ENCODE measurements at regions not wholly inside any gene's neighbourhood (a gene's known extent, or its start where the extent isn't known, plus 50 kb on each side); places are given as distances from the start of the nearest gene placed in this dataset.

- no peak overlapping the region for H3K4me3 ChIP-seq (ENCODE audit: insufficient read depth, low read length)
- H2AFZ ChIP-seq (ENCODE audit: low read length): no peak overlapping the region
- no peaks in the 10 kb centered on the region for H3K36me3 ChIP-seq (ENCODE audit: insufficient read depth, low read length)
- peaks cover 6% of the 10 kb centered on the region for H3K9me3 ChIP-seq (ENCODE audit: low read depth, low read length)
- no peak overlapping the region for H3K4me2 ChIP-seq (ENCODE audit: insufficient read depth, low read length)
- no peak overlapping the region for H3K27ac ChIP-seq (ENCODE audit: low read depth, low read length)
- DNase-seq (ENCODE audit: insufficient read length, low spot score, missing footprints): no peak
- H3K79me2 ChIP-seq (ENCODE audit: insufficient read depth, low read length): no peaks in the 10 kb centered on the region
- H3K4me1 ChIP-seq (ENCODE audit: insufficient read depth, low read length): no peaks in the 10 kb centered on the region
- H3K27me3 ChIP-seq (ENCODE audit: insufficient read depth, low read length): no peaks in the 10 kb centered on the region
- H4K20me1 ChIP-seq (ENCODE audit: insufficient read depth, low read length): no peaks in the 10 kb centered on the region
- no peak for TF ChIP-seq CTCF (IDR thresholded peaks at IDR 0.05; ENCODE audit: extremely low read depth, low read depth, low read length)
These were observed 1764.0 kb downstream of the C4orf33 start for GRCh38 chr4:130859991-130860390.

- no peak for TF ChIP-seq CTCF (IDR thresholded peaks at IDR 0.05; ENCODE audit: extremely low read depth, low read depth, low read length)
- Histone ChIP-seq H3K79me2 (ENCODE audit: insufficient read depth, low read length) (no peaks in the 10 kb centered on the region), H3K4me1 (ENCODE audit: insufficient read depth, low read length) (no peaks in the 10 kb centered on the region), H3K36me3 (ENCODE audit: insufficient read depth, low read length) (no peaks in the 10 kb centered on the region), H2AFZ (ENCODE audit: low read length) (no peak overlapping the region), H3K4me2 (ENCODE audit: insufficient read depth, low read length) (no peak overlapping the region), H3K27me3 (ENCODE audit: insufficient read depth, low read length) (no peaks in the 10 kb centered on the region), H4K20me1 (ENCODE audit: insufficient read depth, low read length) (no peaks in the 10 kb centered on the region), H3K27ac (ENCODE audit: low read depth, low read length) (no peak overlapping the region), H3K4me3 (ENCODE audit: insufficient read depth, low read length) (no peak overlapping the region), H3K9me3 (ENCODE audit: low read depth, low read length) (no peaks in the 10 kb centered on the region)
- DNase-seq (ENCODE audit: insufficient read length, low spot score, missing footprints): no peak
These were observed 1801.0 kb downstream of the C4orf33 start for GRCh38 chr4:130896920-130897319.

GRCh38 chr4:130901321-130901720 lies 1805.4 kb downstream of the C4orf33 start:
- H3K4me3 ChIP-seq (ENCODE audit: insufficient read depth, low read length): no peak overlapping the region
- H3K27me3 ChIP-seq (ENCODE audit: insufficient read depth, low read length): no peaks in the 10 kb centered on the region
- no peaks in the 10 kb centered on the region for H3K9me3 ChIP-seq (ENCODE audit: low read depth, low read length)
- H4K20me1 ChIP-seq (ENCODE audit: insufficient read depth, low read length): no peaks in the 10 kb centered on the region
- H3K4me1 ChIP-seq (ENCODE audit: insufficient read depth, low read length): no peaks in the 10 kb centered on the region
- no peak overlapping the region for H2AFZ ChIP-seq (ENCODE audit: low read length)
- H3K79me2 ChIP-seq (ENCODE audit: insufficient read depth, low read length): no peaks in the 10 kb centered on the region
- DNase-seq (ENCODE audit: insufficient read length, low spot score, missing footprints): no peak
- H3K4me2 ChIP-seq (ENCODE audit: insufficient read depth, low read length): no peak overlapping the region
- no peaks in the 10 kb centered on the region for H3K36me3 ChIP-seq (ENCODE audit: insufficient read depth, low read length)
- no peak for TF ChIP-seq CTCF (IDR thresholded peaks at IDR 0.05; ENCODE audit: extremely low read depth, low read depth, low read length)
- H3K27ac ChIP-seq (ENCODE audit: low read depth, low read length): no peak overlapping the region

- DNase-seq (ENCODE audit: insufficient read length, low spot score, missing footprints): no peak
- Histone ChIP-seq H4K20me1 (ENCODE audit: insufficient read depth, low read length) (no peaks in the 10 kb centered on the region), H3K27me3 (ENCODE audit: insufficient read depth, low read length) (no peaks in the 10 kb centered on the region), H3K27ac (ENCODE audit: low read depth, low read length) (no peak overlapping the region), H3K36me3 (ENCODE audit: insufficient read depth, low read length) (no peaks in the 10 kb centered on the region), H3K4me2 (ENCODE audit: insufficient read depth, low read length) (no peak overlapping the region), H3K9me3 (ENCODE audit: low read depth, low read length) (peaks cover 3% of the 10 kb centered on the region), H3K4me1 (ENCODE audit: insufficient read depth, low read length) (no peaks in the 10 kb centered on the region), H2AFZ (ENCODE audit: low read length) (no peak overlapping the region), H3K4me3 (ENCODE audit: insufficient read depth, low read length) (no peak overlapping the region), H3K79me2 (ENCODE audit: insufficient read depth, low read length) (no peaks in the 10 kb centered on the region)
- TF ChIP-seq CTCF (IDR thresholded peaks at IDR 0.05; ENCODE audit: extremely low read depth, low read depth, low read length): no peak
These were observed 1827.0 kb downstream of the C4orf33 start for GRCh38 chr4:130922955-130923354.
